GM19025 (cell line): ENCODE measurements at regions not wholly inside any gene's neighbourhood (a gene's known extent, or its start where the extent isn't known, plus 50 kb on each side); places are given as distances from the start of the nearest gene placed in this dataset.

Experiments
- ATAC-seq: cut with Tn5 transposase; IDR thresholded peaks from one replicate; pipeline ENCODE4 v1.9.1; 2021; ENCODE audit warnings: mild to moderate bottlenecking, low read depth, moderate library complexity; ENCODE audit not compliant: unreplicated experiment

- no peak for ATAC-seq
Measured at GRCh38 chr11:104467404-104467803, 303.5 kb upstream of the PDGFD start.

- no peak for ATAC-seq
Measured at GRCh38 chr11:104465321-104465720, 301.4 kb upstream of the PDGFD start.

- no peak for ATAC-seq
Measured at GRCh38 chr11:104464691-104465090, 300.7 kb upstream of the PDGFD start.

GRCh38 chr11:104462341-104462740, 298.4 kb upstream of the PDGFD start:
- ATAC-seq, result no peak

- no peak for ATAC-seq
Measured at GRCh38 chr11:104451197-104451893, 287.4 kb upstream of the PDGFD start.

GRCh38 chr11:104443387-104443786, 279.4 kb upstream of the PDGFD start:
- ATAC-seq, result no peak

GRCh38 chr11:104442321-104442720, 278.4 kb upstream of the PDGFD start:
- no peak for ATAC-seq

GRCh38 chr11:104435494-104435893, 271.5 kb upstream of the PDGFD start:
- ATAC-seq, result no peak

- ATAC-seq, result no peak
Measured at GRCh38 chr11:104433751-104434150, 269.8 kb upstream of the PDGFD start.

- no peak for ATAC-seq
Measured at GRCh38 chr11:104432981-104433380, 269.0 kb upstream of the PDGFD start.

- ATAC-seq, result no peak
Measured at GRCh38 chr11:104432526-104432925, 268.6 kb upstream of the PDGFD start.

GRCh38 chr11:104422324-104422944, 258.5 kb upstream of the PDGFD start:
- ATAC-seq, result no peak

GRCh38 chr11:104410336-104410735, 246.4 kb upstream of the PDGFD start:
- ATAC-seq, result no peak

- ATAC-seq, result no peak
Measured at GRCh38 chr11:104408630-104409029, 244.7 kb upstream of the PDGFD start.

- no peak for ATAC-seq
Measured at GRCh38 chr11:104405277-104405676, 241.3 kb upstream of the PDGFD start.

- no peak for ATAC-seq
Measured at GRCh38 chr11:104404231-104405175, 240.6 kb upstream of the PDGFD start.

GRCh38 chr11:104402812-104403521, 239.0 kb upstream of the PDGFD start:
- no peak for ATAC-seq

GRCh38 chr11:104394508-104394907, 230.6 kb upstream of the PDGFD start:
- no peak for ATAC-seq

- ATAC-seq, result no peak
Measured at GRCh38 chr11:104390651-104391050, 226.7 kb upstream of the PDGFD start.

- no peak for ATAC-seq
Measured at GRCh38 chr11:104385884-104386283, 221.9 kb upstream of the PDGFD start.

GRCh38 chr11:104380358-104380757, 216.4 kb upstream of the PDGFD start:
- ATAC-seq, result no peak
